BLaER1 (cell line): ENCODE measurements at regions not wholly inside any gene's neighbourhood (a gene's known extent, or its start where the extent isn't known, plus 50 kb on each side); places are given as distances from the start of the nearest gene placed in this dataset.

ENCODE experiments used
- H3K27ac ChIP-seq: shearing (Covaris generic); formaldehyde crosslinking; 2 replicates; pipeline ENCODE4 v1.8.1; 2022
- H3K27me3 ChIP-seq: shearing (Covaris generic); formaldehyde crosslinking; 2 replicates; pipeline ENCODE4 v1.8.1; 2022
- H3K36me3 ChIP-seq: shearing (Covaris generic); formaldehyde crosslinking; 2 replicates; pipeline ENCODE4 v1.8.1; 2022
- H3K4me1 ChIP-seq: shearing (Covaris generic); formaldehyde crosslinking; 2 replicates; pipeline ENCODE4 v1.8.1; 2022
- H3K4me2 ChIP-seq: shearing (Covaris generic); formaldehyde crosslinking; 2 replicates; pipeline ENCODE4 v1.8.1; 2022
- H3K4me3 ChIP-seq: shearing (Covaris generic); formaldehyde crosslinking; 2 replicates; pipeline ENCODE4 v1.8.1; 2022
- H3K9ac ChIP-seq: shearing (Covaris generic); formaldehyde crosslinking; 2 replicates; pipeline ENCODE4 v1.8.1; 2022
- H3K9me3 ChIP-seq: shearing (Covaris generic); formaldehyde crosslinking; 2 replicates; pipeline ENCODE4 v1.8.1; 2022
- H4K20me1 ChIP-seq: shearing (Covaris generic); formaldehyde crosslinking; 2 replicates; pipeline ENCODE4 v1.8.1; 2022
- Cebpa-rat ChIP-seq: shearing (Covaris generic); IDR thresholded peaks from 2 replicates; pipeline ENCODE4 v1.8.1; 2022

- TF ChIP-seq Cebpa-rat, result no peak
Measured at GRCh38 chr15:55126111-55126510, 70.6 kb downstream of the RSL24D1 start.

GRCh38 chr15:55124616-55125015, 72.1 kb downstream of the RSL24D1 start:
- Histone ChIP-seq H3K27ac (no peak overlapping the region), H3K27me3 (no peaks in the 10 kb centered on the region), H3K36me3 (no peaks in the 10 kb centered on the region), H3K4me2 (no peak overlapping the region), H3K4me1 (no peaks in the 10 kb centered on the region), H4K20me1 (no peaks in the 10 kb centered on the region), H3K4me3 (no peak overlapping the region), H3K9ac (no peak overlapping the region), H3K9me3 (no peaks in the 10 kb centered on the region)
- no peak for TF ChIP-seq Cebpa-rat

More at GRCh38 chr15:55126111-55126510, 70.6 kb downstream of the RSL24D1 start:
- H3K4me3 ChIP-seq, result no peak overlapping the region
- no peaks in the 10 kb centered on the region for H3K4me1 ChIP-seq
- H3K36me3 ChIP-seq, result no peaks in the 10 kb centered on the region
- H3K4me2 ChIP-seq, result no peak overlapping the region
- no peak overlapping the region for H3K27ac ChIP-seq
- no peaks in the 10 kb centered on the region for H3K27me3 ChIP-seq
- no peaks in the 10 kb centered on the region for H4K20me1 ChIP-seq
- no peaks in the 10 kb centered on the region for H3K9me3 ChIP-seq
- no peak overlapping the region for H3K9ac ChIP-seq

- H3K4me1 ChIP-seq, result no peaks in the 10 kb centered on the region
- H3K4me2 ChIP-seq, result no peak overlapping the region
- H3K27ac ChIP-seq, result no peak overlapping the region
- no peaks in the 10 kb centered on the region for H3K9me3 ChIP-seq
- no peak for TF ChIP-seq Cebpa-rat
- H3K4me3 ChIP-seq, result no peak overlapping the region
- H3K9ac ChIP-seq, result no peak overlapping the region
- no peaks in the 10 kb centered on the region for H3K36me3 ChIP-seq
- H4K20me1 ChIP-seq, result no peaks in the 10 kb centered on the region
- no peaks in the 10 kb centered on the region for H3K27me3 ChIP-seq
Measured at GRCh38 chr15:55118344-55118870, 78.3 kb downstream of the RSL24D1 start.

GRCh38 chr15:55116636-55117035, 80.1 kb downstream of the RSL24D1 start:
- no peak overlapping the region for H3K27ac ChIP-seq
- no peak overlapping the region for H3K4me2 ChIP-seq
- TF ChIP-seq Cebpa-rat, result no peak
- H3K4me3 ChIP-seq, result no peak overlapping the region
- H3K4me1 ChIP-seq, result no peaks in the 10 kb centered on the region
- no peaks in the 10 kb centered on the region for H3K9me3 ChIP-seq
- H3K27me3 ChIP-seq, result no peaks in the 10 kb centered on the region
- no peaks in the 10 kb centered on the region for H3K36me3 ChIP-seq
- no peak overlapping the region for H3K9ac ChIP-seq
- no peaks in the 10 kb centered on the region for H4K20me1 ChIP-seq

GRCh38 chr15:55113736-55114135, 83.0 kb downstream of the RSL24D1 start:
- no peak for TF ChIP-seq Cebpa-rat
- H3K36me3 ChIP-seq, result no peaks in the 10 kb centered on the region
- no peaks in the 10 kb centered on the region for H4K20me1 ChIP-seq
- H3K9ac ChIP-seq, result no peak overlapping the region
- no peaks in the 10 kb centered on the region for H3K9me3 ChIP-seq
- H3K4me1 ChIP-seq, result no peaks in the 10 kb centered on the region
- no peak overlapping the region for H3K4me2 ChIP-seq
- no peaks in the 10 kb centered on the region for H3K27me3 ChIP-seq
- H3K27ac ChIP-seq, result no peak overlapping the region
- no peak overlapping the region for H3K4me3 ChIP-seq

- TF ChIP-seq Cebpa-rat, result no peak
- no peak overlapping the region for H3K4me3 ChIP-seq
- H3K27ac ChIP-seq, result no peak overlapping the region
- H3K27me3 ChIP-seq, result no peaks in the 10 kb centered on the region
- no peaks in the 10 kb centered on the region for H3K4me1 ChIP-seq
- H3K4me2 ChIP-seq, result no peak overlapping the region
- H3K9me3 ChIP-seq, result no peaks in the 10 kb centered on the region
- H3K9ac ChIP-seq, result no peak overlapping the region
- no peaks in the 10 kb centered on the region for H4K20me1 ChIP-seq
- H3K36me3 ChIP-seq, result no peaks in the 10 kb centered on the region
Measured at GRCh38 chr15:55112706-55113105, 84.0 kb downstream of the RSL24D1 start.

GRCh38 chr15:55110446-55110845, 86.3 kb downstream of the RSL24D1 start:
- H3K4me2 ChIP-seq, result no peak overlapping the region
- H3K9me3 ChIP-seq, result no peaks in the 10 kb centered on the region
- H3K27ac ChIP-seq, result no peak overlapping the region
- no peaks in the 10 kb centered on the region for H4K20me1 ChIP-seq
- H3K9ac ChIP-seq, result no peak overlapping the region
- TF ChIP-seq Cebpa-rat, result no peak
- no peaks in the 10 kb centered on the region for H3K27me3 ChIP-seq
- H3K36me3 ChIP-seq, result no peaks in the 10 kb centered on the region
- H3K4me3 ChIP-seq, result no peak overlapping the region
- H3K4me1 ChIP-seq, result no peaks in the 10 kb centered on the region

GRCh38 chr15:55108858-55109518, 87.8 kb downstream of the RSL24D1 start:
- H3K4me1 ChIP-seq, result no peaks in the 10 kb centered on the region
- no peak overlapping the region for H3K4me2 ChIP-seq
- no peaks in the 10 kb centered on the region for H3K36me3 ChIP-seq
- no peak overlapping the region for H3K27ac ChIP-seq
- H3K9me3 ChIP-seq, result no peaks in the 10 kb centered on the region
- no peak overlapping the region for H3K9ac ChIP-seq
- no peaks in the 10 kb centered on the region for H4K20me1 ChIP-seq
- H3K27me3 ChIP-seq, result no peaks in the 10 kb centered on the region
- H3K4me3 ChIP-seq, result no peak overlapping the region
- TF ChIP-seq Cebpa-rat, result no peak

- H3K27me3 ChIP-seq, result no peaks in the 10 kb centered on the region
- H4K20me1 ChIP-seq, result no peaks in the 10 kb centered on the region
- no peak overlapping the region for H3K4me3 ChIP-seq
- H3K4me1 ChIP-seq, result no peaks in the 10 kb centered on the region
- no peak overlapping the region for H3K9ac ChIP-seq
- no peaks in the 10 kb centered on the region for H3K36me3 ChIP-seq
- H3K4me2 ChIP-seq, result no peak overlapping the region
- TF ChIP-seq Cebpa-rat, result no peak
- H3K27ac ChIP-seq, result no peak overlapping the region
- H3K9me3 ChIP-seq, result no peaks in the 10 kb centered on the region
Measured at GRCh38 chr15:55108448-55108847, 88.3 kb downstream of the RSL24D1 start.

GRCh38 chr15:55106155-55106554, 90.6 kb downstream of the RSL24D1 start:
- H3K4me1 ChIP-seq, result no peaks in the 10 kb centered on the region
- H3K4me3 ChIP-seq, result no peak overlapping the region
- H3K9ac ChIP-seq, result no peak overlapping the region
- no peaks in the 10 kb centered on the region for H3K27me3 ChIP-seq
- H3K9me3 ChIP-seq, result no peaks in the 10 kb centered on the region
- no peaks in the 10 kb centered on the region for H4K20me1 ChIP-seq
- TF ChIP-seq Cebpa-rat, result no peak
- no peaks in the 10 kb centered on the region for H3K36me3 ChIP-seq
- H3K27ac ChIP-seq, result no peak overlapping the region
- no peak overlapping the region for H3K4me2 ChIP-seq

GRCh38 chr15:55094136-55094535, 102.6 kb downstream of the RSL24D1 start:
- H3K27me3 ChIP-seq, result no peaks in the 10 kb centered on the region
- H3K9ac ChIP-seq, result no peak overlapping the region
- TF ChIP-seq Cebpa-rat, result no peak
- no peaks in the 10 kb centered on the region for H3K9me3 ChIP-seq
- H4K20me1 ChIP-seq, result no peaks in the 10 kb centered on the region
- no peak overlapping the region for H3K27ac ChIP-seq
- no peaks in the 10 kb centered on the region for H3K4me1 ChIP-seq
- no peak overlapping the region for H3K4me3 ChIP-seq
- no peaks in the 10 kb centered on the region for H3K36me3 ChIP-seq
- H3K4me2 ChIP-seq, result no peak overlapping the region
